Right lobe of liver (tissue), 6 donors: ENCODE measurements at regions not wholly inside any gene's neighbourhood (a gene's known extent, or its start where the extent isn't known, plus 50 kb on each side); places are given as distances from the start of the nearest gene placed in this dataset.

Source experiments
- ATAC-seq, 4 donors: fragments of 200-7000 bp; cut with Tn5 transposase; one replicate each; pipeline ENCODE4 v1.9.1; 2020; ENCODE audit warnings: mild to moderate bottlenecking in 4 of 4, moderate library complexity in 4 of 4
- DNase-seq, 3 donors: peaks; one replicate each; pipeline ENCODE4 v3.0.0-alpha.2; 2020
- H3K27ac ChIP-seq, 3 donors: fragments of 200-600 bp; one replicate each; pipeline ENCODE4 v1.8.0; 2022
- H3K27me3 ChIP-seq, 2 donors: fragments of 200-600 bp; one replicate each; pipeline ENCODE4 v1.8.0; 2022
- H3K36me3 ChIP-seq, 4 donors: fragments of 200-600 bp; sonication (generic) in 1 of 4; one replicate each; pipeline versions ENCODE4 v1.5.1 to v1.8.0; 2017 to 2022; ENCODE audit warnings: control low read depth in 1 of 4
- H3K4me1 ChIP-seq, 4 donors: fragments of 200-600 bp; sonication (generic) in 1 of 4; one replicate each; pipeline versions ENCODE4 v1.5.1 to v1.8.0; 2017 to 2022; ENCODE audit warnings: control low read depth in 1 of 4
- H3K4me3 ChIP-seq, 3 donors: fragments of 200-600 bp; one replicate each; pipeline ENCODE4 v1.8.0; 2022
- H3K9me3 ChIP-seq, 4 donors: fragments of 200-600 bp; sonication (generic) in 1 of 4; one replicate each; pipeline versions ENCODE4 v1.5.1 to v1.8.0; 2017 to 2022; ENCODE audit warnings: control low read depth in 1 of 4
- POLR2A ChIP-seq: fragments of 450-650 bp; IDR thresholded peaks from one replicate; pipeline ENCODE4 v1.6.1; 2017; ENCODE audit warnings: antibody characterized with exemption, mild to moderate bottlenecking
- WGBS: methylation state at CpG from one replicate; pipeline ENCODE4 v1.1.6; 2018; ENCODE audit warnings: low coverage, low lambda C conversion rate; ENCODE audit not compliant: insufficient coverage; ENCODE audit errors: missing lambda C conversion rate; 5-methylcytosine and 5-hydroxymethylcytosine counted together
- intact Hi-C, 2 donors: fragments of 100-400 bp; cut with DNase I; formaldehyde crosslinking; loops; one replicate each; pipeline versions ENCODE4 v1.11.2 to v1.14.1; 2022
- TF ChIP-seq, protein P1 (sequence below), 4 donors: fragments of 200-600 bp in 3 of 4; fragments of 450-650 bp in 1 of 4; IDR thresholded peaks; one replicate each; pipeline versions ENCODE4 v1.5.1 to v1.8.0; 2016 to 2022; ENCODE audit warnings: antibody characterized with exemption in 4 of 4, mild to moderate bottlenecking in 2 of 4
- donor health status: DM: no; HTN: yes; CAD: no.
- donor health status: DM: no; HTN: no; CAD: no.
- donor health status: DM: no; HTN: no; CAD: no.
- donor health status: DM: no; HTN: yes; CAD: no.
- donor health status: DM: no; HTN: yes; CAD: no.

DNA sequence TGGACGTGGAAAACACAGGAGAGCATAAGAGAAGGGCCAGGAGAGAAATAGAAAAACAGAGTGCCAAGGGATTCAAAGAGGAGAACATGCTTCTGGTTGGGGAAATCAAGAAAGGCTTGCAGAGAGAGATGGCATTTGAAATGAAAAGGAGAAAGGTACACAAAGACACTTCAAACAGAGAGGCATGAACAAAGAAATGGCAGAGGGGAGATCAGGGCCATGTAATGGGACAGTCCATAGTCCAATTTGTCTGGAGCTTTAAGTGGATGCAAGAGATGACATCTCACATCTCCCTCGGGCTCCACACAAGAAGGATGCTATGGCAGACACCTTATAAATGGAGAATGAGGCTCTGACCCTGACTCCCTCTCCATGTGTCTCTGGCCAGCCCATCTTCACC is 331.1 kb downstream of the MLLT3 start:
- no peak for DNase-seq
- Histone ChIP-seq H3K27ac (no peak overlapping the region), H3K4me1 (no peaks in the 10 kb centered on the region), H3K27me3 (no peaks in the 10 kb centered on the region), H3K36me3 (no peaks in the 10 kb centered on the region), H3K9me3 (no peaks in the 10 kb centered on the region), H3K4me3 (no peak overlapping the region)
- ATAC-seq, result no peak
- TF ChIP-seq POLR2A, result no peak
- TF ChIP-seq, protein P1, sequence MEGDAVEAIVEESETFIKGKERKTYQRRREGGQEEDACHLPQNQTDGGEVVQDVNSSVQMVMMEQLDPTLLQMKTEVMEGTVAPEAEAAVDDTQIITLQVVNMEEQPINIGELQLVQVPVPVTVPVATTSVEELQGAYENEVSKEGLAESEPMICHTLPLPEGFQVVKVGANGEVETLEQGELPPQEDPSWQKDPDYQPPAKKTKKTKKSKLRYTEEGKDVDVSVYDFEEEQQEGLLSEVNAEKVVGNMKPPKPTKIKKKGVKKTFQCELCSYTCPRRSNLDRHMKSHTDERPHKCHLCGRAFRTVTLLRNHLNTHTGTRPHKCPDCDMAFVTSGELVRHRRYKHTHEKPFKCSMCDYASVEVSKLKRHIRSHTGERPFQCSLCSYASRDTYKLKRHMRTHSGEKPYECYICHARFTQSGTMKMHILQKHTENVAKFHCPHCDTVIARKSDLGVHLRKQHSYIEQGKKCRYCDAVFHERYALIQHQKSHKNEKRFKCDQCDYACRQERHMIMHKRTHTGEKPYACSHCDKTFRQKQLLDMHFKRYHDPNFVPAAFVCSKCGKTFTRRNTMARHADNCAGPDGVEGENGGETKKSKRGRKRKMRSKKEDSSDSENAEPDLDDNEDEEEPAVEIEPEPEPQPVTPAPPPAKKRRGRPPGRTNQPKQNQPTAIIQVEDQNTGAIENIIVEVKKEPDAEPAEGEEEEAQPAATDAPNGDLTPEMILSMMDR (IDR thresholded peaks at IDR 0.05), result no peak
- intact Hi-C loops, result no loop called here
- 33% methylated on average over 1 of the region's 2 CpGs for WGBS

- Histone ChIP-seq H3K4me3 (no peak overlapping the region), H3K4me1 (no peaks in the 10 kb centered on the region), H3K36me3 (no peaks in the 10 kb centered on the region), H3K9me3 (no peaks in the 10 kb centered on the region), H3K27me3 (no peaks in the 10 kb centered on the region), H3K27ac (no peak overlapping the region)
- DNase-seq, result no peak
- ATAC-seq, result no peak
- intact Hi-C loops, result no loop called here
- WGBS, result 53% methylated on average over 5 of the region's 6 CpGs
- TF ChIP-seq, protein P1 (IDR thresholded peaks at IDR 0.05), result no peak
- no peak for TF ChIP-seq POLR2A
These were observed 332.0 kb downstream of the MLLT3 start for GRCh38 chr9:20290257-20290656.

GRCh38 chr9:20289423-20290010 is 332.8 kb downstream of the MLLT3 start:
- H3K9me3 ChIP-seq, result no peaks in the 10 kb centered on the region
- DNase-seq (no peak), ATAC-seq (no peak)
- intact Hi-C loops, result no loop called here
- H3K36me3 ChIP-seq, result no peaks in the 10 kb centered on the region
- H3K27ac ChIP-seq, result no peak overlapping the region
- H3K27me3 ChIP-seq, result no peaks in the 10 kb centered on the region
- WGBS, result 55% methylated on average over 8 of the region's 9 CpGs
- H3K4me3 ChIP-seq, result no peak overlapping the region
- H3K4me1 ChIP-seq, result no peaks in the 10 kb centered on the region
- TF ChIP-seq, protein P1 (IDR thresholded peaks at IDR 0.05), result no peak
- TF ChIP-seq POLR2A, result no peak

GRCh38 chr9:20286969-20287368 is 335.3 kb downstream of the MLLT3 start:
- no peak for DNase-seq
- no peak overlapping the region for H3K4me3 ChIP-seq
- H3K27ac ChIP-seq, result no peak overlapping the region
- intact Hi-C loops, result no loop called here
- no peaks in the 10 kb centered on the region for H3K4me1 ChIP-seq
- 38% methylated on average over 2 of the region's 3 CpGs for WGBS
- no peaks in the 10 kb centered on the region for H3K36me3 ChIP-seq
- H3K9me3 ChIP-seq, result no peaks in the 10 kb centered on the region
- no peak for ATAC-seq
- TF ChIP-seq POLR2A, result no peak
- TF ChIP-seq, protein P1 (IDR thresholded peaks at IDR 0.05), result no peak
- no peaks in the 10 kb centered on the region for H3K27me3 ChIP-seq
